ENCODE measurements at regions not wholly inside any gene's neighbourhood (a gene's known extent, or its start where the extent isn't known, plus 50 kb on each side); places are given as distances from the start of the nearest gene placed in this dataset.

DNA sequence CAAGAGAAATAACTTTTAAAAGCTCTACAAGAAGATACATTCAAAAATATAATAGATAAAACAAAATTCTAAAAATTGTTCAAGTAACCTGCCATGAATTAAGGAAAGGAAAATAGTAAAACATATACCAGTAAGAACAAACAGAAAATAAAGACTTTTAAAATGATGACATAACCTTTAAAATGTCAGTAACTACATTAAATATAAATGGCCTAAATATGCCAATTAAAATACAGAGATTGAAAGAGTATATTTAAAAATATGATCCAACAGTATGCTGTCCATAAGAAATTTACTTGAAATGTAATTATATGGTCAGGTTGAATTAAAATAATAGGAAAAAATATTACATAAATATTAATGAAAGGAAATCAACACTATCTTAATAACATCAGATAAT, 911.7 kb upstream of the POU3F3 start:
- H3K36me3 ChIP-seq (replicated peaks; ENCODE audit: control insufficient read depth, insufficient read depth, low read length) = no peaks in the 10 kb centered on the region
- DNase-seq = no peak
- no peak overlapping the region for H3K4me3 ChIP-seq (ENCODE audit: insufficient read depth, low read depth, low read length)
- H3K27me3 ChIP-seq (ENCODE audit: control insufficient read depth, insufficient read depth, low read length) = no peaks in the 10 kb centered on the region

GRCh38 chr2:103945083-103945482, 908.8 kb upstream of the POU3F3 start:
- Histone ChIP-seq H3K27me3 (ENCODE audit: control insufficient read depth, insufficient read depth, low read length) (no peaks in the 10 kb centered on the region), H3K4me3 (ENCODE audit: insufficient read depth, low read depth, low read length) (no peak overlapping the region), H3K36me3 (replicated peaks; ENCODE audit: control insufficient read depth, insufficient read depth, low read length) (no peaks in the 10 kb centered on the region)
- DNase-seq = no peak

DNA sequence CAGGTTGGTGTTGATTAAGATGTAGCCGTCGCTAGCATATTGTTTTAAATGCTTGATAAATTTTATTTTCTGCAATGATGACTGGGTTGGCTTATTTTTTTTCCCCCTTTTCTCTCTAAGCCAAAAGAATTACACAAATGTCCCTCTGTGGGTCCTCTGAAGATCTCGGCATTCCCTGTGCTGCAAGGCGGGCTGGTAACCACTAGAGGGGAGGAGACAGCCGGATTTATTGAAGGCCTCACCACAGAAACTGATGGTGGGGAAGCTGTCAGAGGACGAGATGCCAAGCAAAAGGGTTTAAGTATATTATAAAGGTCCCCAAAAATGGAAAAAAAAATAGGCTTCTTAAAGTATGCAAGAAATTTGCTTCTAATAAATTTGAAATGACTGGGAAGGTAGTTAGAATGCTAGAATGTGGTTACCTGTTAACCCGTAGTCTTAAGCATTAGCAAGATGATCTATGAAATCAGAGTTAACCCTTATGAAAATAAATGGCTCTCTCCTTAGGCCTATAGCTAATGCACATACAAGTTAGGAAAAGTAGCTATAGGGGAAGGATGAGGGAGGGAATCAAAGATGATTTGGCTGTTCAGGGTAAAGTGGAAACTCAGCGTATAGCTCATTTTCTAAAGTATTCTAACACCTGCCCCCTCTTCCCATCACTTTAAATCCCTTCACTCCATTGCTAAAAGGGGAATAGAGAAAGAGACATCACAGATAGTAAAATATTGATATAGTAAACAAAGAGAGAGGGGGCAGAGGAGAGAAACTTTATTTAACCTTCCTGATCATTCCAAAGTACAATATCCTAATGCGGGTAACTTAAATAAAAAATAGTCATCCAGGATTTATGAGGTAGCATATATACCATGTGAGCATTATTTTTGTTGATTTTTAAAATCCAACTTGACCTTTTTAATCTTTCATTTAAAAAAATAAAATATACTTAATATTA, 894.5 kb upstream of the POU3F3 start:
- H3K4me3 ChIP-seq (ENCODE audit: insufficient read depth, low read depth, low read length) = no peak overlapping the region
- no peaks in the 10 kb centered on the region for H3K36me3 ChIP-seq (replicated peaks; ENCODE audit: control insufficient read depth, insufficient read depth, low read length)
- peak; percentile 32 for DNase-seq
- no peaks in the 10 kb centered on the region for H3K27me3 ChIP-seq (ENCODE audit: control insufficient read depth, insufficient read depth, low read length)

DNA sequence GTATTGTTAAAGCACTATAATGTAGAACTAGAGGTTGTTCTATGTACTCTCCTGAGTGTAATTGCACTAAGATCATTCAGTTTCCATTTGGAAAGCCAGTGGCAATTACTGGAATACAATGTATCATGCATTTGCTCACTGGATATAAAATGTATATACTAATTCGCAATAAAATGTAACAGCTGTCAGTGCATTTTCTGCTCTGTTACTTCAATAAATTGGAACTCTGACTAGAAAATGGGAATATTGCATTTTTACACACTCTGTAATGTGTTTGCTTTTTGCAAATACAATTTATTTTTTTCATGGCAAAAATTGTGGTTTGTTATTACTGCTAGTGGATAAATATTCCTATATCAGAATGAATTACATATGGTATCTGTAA, 893.8 kb upstream of the POU3F3 start:
- Histone ChIP-seq H3K27me3 (ENCODE audit: control insufficient read depth, insufficient read depth, low read length) (no peaks in the 10 kb centered on the region), H3K4me3 (ENCODE audit: insufficient read depth, low read depth, low read length) (no peak overlapping the region), H3K36me3 (replicated peaks; ENCODE audit: control insufficient read depth, insufficient read depth, low read length) (no peaks in the 10 kb centered on the region)
- no peak for DNase-seq

DNA sequence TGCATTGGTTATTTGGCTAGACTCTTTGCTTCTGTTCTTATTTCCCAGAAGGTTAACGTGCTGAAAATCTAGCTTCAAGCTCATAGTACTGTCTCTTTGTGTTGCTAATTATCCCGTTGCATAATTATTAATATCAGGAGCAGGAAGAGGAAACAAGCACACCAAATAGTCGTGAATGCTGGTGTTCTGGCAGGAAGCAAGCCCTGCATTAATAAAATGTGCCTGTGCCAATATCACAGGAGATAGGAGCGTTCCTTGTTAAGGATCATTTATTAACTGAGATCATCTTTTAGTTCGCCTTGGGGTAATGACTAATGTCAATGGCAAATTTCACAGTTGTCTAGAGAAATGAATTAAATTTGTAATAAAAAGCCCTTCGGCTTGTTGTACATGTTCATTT, 893.0 kb upstream of the POU3F3 start:
- no peak for DNase-seq
- H3K27me3 ChIP-seq (ENCODE audit: control insufficient read depth, insufficient read depth, low read length) = no peaks in the 10 kb centered on the region
- no peak overlapping the region for H3K4me3 ChIP-seq (ENCODE audit: insufficient read depth, low read depth, low read length)
- no peaks in the 10 kb centered on the region for H3K36me3 ChIP-seq (replicated peaks; ENCODE audit: control insufficient read depth, insufficient read depth, low read length)

DNA sequence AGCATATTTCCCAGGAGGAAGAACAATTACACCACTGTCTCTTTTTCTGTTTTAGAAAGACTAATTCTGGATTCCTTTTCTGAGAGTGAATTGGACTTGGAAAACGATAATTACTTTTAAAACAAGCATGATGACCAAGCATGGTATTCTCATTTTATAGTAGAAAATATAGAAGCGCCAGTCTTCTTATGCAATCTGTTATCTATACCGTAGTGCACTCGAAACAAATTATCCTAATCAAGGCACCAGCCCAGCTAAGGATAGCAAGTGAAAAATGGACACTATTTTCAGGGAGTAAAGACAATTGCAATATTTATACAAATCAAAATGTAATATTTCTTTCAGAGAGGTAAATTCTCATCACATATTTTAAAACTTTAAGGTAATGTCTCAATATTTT, 892.1 kb upstream of the POU3F3 start:
- no peak overlapping the region for H3K4me3 ChIP-seq (ENCODE audit: insufficient read depth, low read depth, low read length)
- H3K27me3 ChIP-seq (ENCODE audit: control insufficient read depth, insufficient read depth, low read length) = no peaks in the 10 kb centered on the region
- no peak for DNase-seq
- H3K36me3 ChIP-seq (replicated peaks; ENCODE audit: control insufficient read depth, insufficient read depth, low read length) = no peaks in the 10 kb centered on the region

- DNase-seq = no peak
- H3K27me3 ChIP-seq (ENCODE audit: control insufficient read depth, insufficient read depth, low read length) = no peaks in the 10 kb centered on the region
- no peak overlapping the region for H3K4me3 ChIP-seq (ENCODE audit: insufficient read depth, low read depth, low read length)
- H3K36me3 ChIP-seq (replicated peaks; ENCODE audit: control insufficient read depth, insufficient read depth, low read length) = no peaks in the 10 kb centered on the region
Measured at GRCh38 chr2:103962670-103963069, 891.2 kb upstream of the POU3F3 start.

- Histone ChIP-seq H3K27me3 (ENCODE audit: control insufficient read depth, insufficient read depth, low read length) (no peaks in the 10 kb centered on the region), H3K36me3 (replicated peaks; ENCODE audit: control insufficient read depth, insufficient read depth, low read length) (no peaks in the 10 kb centered on the region), H3K4me3 (ENCODE audit: insufficient read depth, low read depth, low read length) (no peak overlapping the region)
- no peak for DNase-seq
Measured at GRCh38 chr2:103963146-103963725, 890.7 kb upstream of the POU3F3 start.

- H3K4me3 ChIP-seq (ENCODE audit: insufficient read depth, low read depth, low read length) = no peak overlapping the region
- H3K27me3 ChIP-seq (ENCODE audit: control insufficient read depth, insufficient read depth, low read length) = no peaks in the 10 kb centered on the region
- no peak for DNase-seq
- H3K36me3 ChIP-seq (replicated peaks; ENCODE audit: control insufficient read depth, insufficient read depth, low read length) = no peaks in the 10 kb centered on the region
Measured at GRCh38 chr2:103977241-103977640, 876.7 kb upstream of the POU3F3 start.

- DNase-seq = no peak
- Histone ChIP-seq H3K36me3 (replicated peaks; ENCODE audit: control insufficient read depth, insufficient read depth, low read length) (no peaks in the 10 kb centered on the region), H3K27me3 (ENCODE audit: control insufficient read depth, insufficient read depth, low read length) (no peaks in the 10 kb centered on the region), H3K4me3 (ENCODE audit: insufficient read depth, low read depth, low read length) (no peak overlapping the region)
Measured at GRCh38 chr2:103977668-103978067, 876.2 kb upstream of the POU3F3 start.

GRCh38 chr2:103980401-103980800, 873.5 kb upstream of the POU3F3 start:
- DNase-seq = no peak
- Histone ChIP-seq H3K27me3 (ENCODE audit: control insufficient read depth, insufficient read depth, low read length) (no peaks in the 10 kb centered on the region), H3K4me3 (ENCODE audit: insufficient read depth, low read depth, low read length) (no peak overlapping the region), H3K36me3 (replicated peaks; ENCODE audit: control insufficient read depth, insufficient read depth, low read length) (no peaks in the 10 kb centered on the region)

DNA sequence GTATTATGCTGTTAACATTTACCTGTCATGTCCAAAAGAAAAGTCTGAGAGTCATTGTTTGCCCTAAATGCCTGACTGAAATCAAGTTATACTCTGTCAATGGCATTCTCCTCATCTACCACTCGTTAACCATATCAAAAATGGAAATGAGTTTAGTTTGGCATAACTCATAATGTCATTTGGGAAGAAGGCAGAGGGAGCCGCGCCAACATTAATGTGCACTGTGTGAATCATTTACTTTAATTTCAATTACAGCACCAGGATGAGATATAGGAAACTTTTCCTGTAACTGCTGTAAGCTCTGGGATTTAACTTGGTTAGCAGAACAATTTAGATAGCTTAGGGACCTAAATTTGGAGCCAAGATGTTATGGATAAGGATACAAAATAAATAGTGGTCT, 871.2 kb upstream of the POU3F3 start:
- no peak overlapping the region for H3K4me3 ChIP-seq (ENCODE audit: insufficient read depth, low read depth, low read length)
- H3K27me3 ChIP-seq (ENCODE audit: control insufficient read depth, insufficient read depth, low read length) = no peaks in the 10 kb centered on the region
- no peaks in the 10 kb centered on the region for H3K36me3 ChIP-seq (replicated peaks; ENCODE audit: control insufficient read depth, insufficient read depth, low read length)
- no peak for DNase-seq

- DNase-seq = no peak
- no peaks in the 10 kb centered on the region for H3K36me3 ChIP-seq (replicated peaks; ENCODE audit: control insufficient read depth, insufficient read depth, low read length)
- no peak overlapping the region for H3K4me3 ChIP-seq (ENCODE audit: insufficient read depth, low read depth, low read length)
- no peaks in the 10 kb centered on the region for H3K27me3 ChIP-seq (ENCODE audit: control insufficient read depth, insufficient read depth, low read length)
Measured at GRCh38 chr2:103986001-103986400, 867.9 kb upstream of the POU3F3 start.

GRCh38 chr2:103991591-103991990, 862.3 kb upstream of the POU3F3 start:
- H3K36me3 ChIP-seq (replicated peaks; ENCODE audit: control insufficient read depth, insufficient read depth, low read length) = no peaks in the 10 kb centered on the region
- no peak overlapping the region for H3K4me3 ChIP-seq (ENCODE audit: insufficient read depth, low read depth, low read length)
- DNase-seq = peak; percentile 14
- no peaks in the 10 kb centered on the region for H3K27me3 ChIP-seq (ENCODE audit: control insufficient read depth, insufficient read depth, low read length)

GRCh38 chr2:104004821-104005220, 849.1 kb upstream of the POU3F3 start:
- no peak overlapping the region for H3K4me3 ChIP-seq (ENCODE audit: insufficient read depth, low read depth, low read length)
- no peaks in the 10 kb centered on the region for H3K27me3 ChIP-seq (ENCODE audit: control insufficient read depth, insufficient read depth, low read length)
- H3K36me3 ChIP-seq (replicated peaks; ENCODE audit: control insufficient read depth, insufficient read depth, low read length) = no peaks in the 10 kb centered on the region
- DNase-seq = no peak
